NOMO-1 (cell line): ENCODE measurements at regions not wholly inside any gene's neighbourhood (a gene's known extent, or its start where the extent isn't known, plus 50 kb on each side); places are given as distances from the start of the nearest gene placed in this dataset.
"Not testable (repeated sequence)": the region's sequence is repeated elsewhere in the genome, so short reads cannot be mapped to it uniquely, and the experiment has no call there.

Source experiments
- DNase-seq, 2 experiments: peaks; one replicate each; lab custom pipeline; 2025; ENCODE audit not compliant: unreplicated experiment in 2 of 2; lab: John Stamatoyannopoulos, UW

- DNase-seq, result not testable (repeated sequence)
Observed at GRCh38 chr17:20633268-20634059, 53.9 kb downstream of the CDRT15L2 start.

GRCh38 chr17:20640147-20640546 is 60.6 kb downstream of the CDRT15L2 start:
- not testable (repeated sequence) for DNase-seq

GRCh38 chr17:20646661-20647272 is 67.2 kb downstream of the CDRT15L2 start:
- DNase-seq, result peak in 1 of 2 experiments; percentile 20

GRCh38 chr17:20649097-20649767 is 69.7 kb downstream of the CDRT15L2 start:
- DNase-seq, result peak; percentile 62 to 86

- DNase-seq, result peak; percentile 8 to 60
Observed at GRCh38 chr17:20651022-20651421, 71.5 kb downstream of the CDRT15L2 start.

- DNase-seq, result not testable (repeated sequence)
Observed at GRCh38 chr17:20651736-20652135, 72.2 kb downstream of the CDRT15L2 start.

DNA sequence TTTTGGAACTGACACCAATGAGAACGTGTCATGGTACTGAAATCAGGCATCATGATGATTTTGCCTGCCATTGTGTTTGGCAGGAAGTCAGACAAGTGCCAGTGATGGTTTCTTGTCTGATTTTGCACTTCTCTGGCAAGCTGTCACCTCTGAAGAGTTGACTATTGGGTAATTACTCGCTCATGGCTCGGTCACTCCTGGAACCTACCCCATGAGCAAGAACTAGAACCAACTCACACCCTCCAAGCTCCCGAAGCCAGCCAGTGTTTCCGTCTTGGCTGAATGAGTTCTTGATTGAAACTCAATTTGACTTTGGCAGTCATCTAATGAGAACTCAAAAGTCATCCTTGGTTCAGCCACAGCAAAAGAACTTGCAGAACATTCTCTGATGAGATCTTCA is 73.9 kb downstream of the CDRT15L2 start:
- DNase-seq, result not testable (repeated sequence)

DNA sequence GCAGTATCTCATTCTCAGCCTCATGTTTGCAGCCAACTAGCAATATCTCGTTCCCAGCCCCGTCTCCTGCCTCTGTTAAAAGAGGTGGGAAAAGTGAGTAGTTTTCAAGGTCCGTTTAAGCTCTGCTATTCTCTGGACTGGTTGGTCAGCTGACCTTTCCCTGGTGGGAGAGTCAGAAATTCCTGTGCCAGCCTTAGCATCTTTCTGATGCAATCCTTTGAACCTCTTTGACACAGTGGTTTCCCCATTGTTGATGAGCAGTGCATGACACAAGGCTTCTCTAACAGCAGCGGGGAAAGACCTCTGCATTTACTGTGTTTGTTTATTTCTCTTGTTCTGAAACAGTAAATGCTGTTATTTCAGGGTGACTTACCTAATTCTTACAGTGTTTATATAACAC is 74.6 kb downstream of the CDRT15L2 start:
- not testable (repeated sequence) for DNase-seq

GRCh38 chr17:20654575-20654974 is 75.1 kb downstream of the CDRT15L2 start:
- not testable (repeated sequence) for DNase-seq

- not testable (repeated sequence) for DNase-seq
Observed at GRCh38 chr17:20665103-20665955, 85.8 kb downstream of the CDRT15L2 start.

GRCh38 chr17:20666689-20667088 is 87.2 kb downstream of the CDRT15L2 start:
- DNase-seq, result not testable (repeated sequence)

DNA sequence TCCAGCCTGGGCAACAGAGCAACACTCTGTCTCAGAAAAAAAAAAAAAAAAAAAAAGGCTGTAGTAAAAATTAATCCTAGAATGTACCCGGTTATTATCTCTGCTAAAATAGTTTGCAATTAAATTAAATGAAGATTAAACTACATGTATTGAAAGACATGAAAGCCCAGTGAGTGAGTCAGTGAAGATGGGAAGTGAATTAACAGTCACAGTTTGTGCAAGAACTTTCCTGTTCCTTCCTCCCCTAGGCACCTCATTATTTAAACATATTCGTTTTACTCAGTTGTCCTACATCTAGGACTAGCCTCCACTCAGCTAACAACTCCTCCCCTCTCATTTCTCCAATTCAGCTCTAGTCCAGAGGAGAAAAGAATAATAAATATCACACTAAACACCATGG is 88.2 kb downstream of the CDRT15L2 start:
- DNase-seq, result peak in 1 of 2 experiments; percentile 27

GRCh38 chr17:20668316-20668715 is 88.8 kb downstream of the CDRT15L2 start:
- DNase-seq, result not testable (repeated sequence)

- DNase-seq, result not testable (repeated sequence)
Observed at GRCh38 chr17:20668868-20669267, 89.3 kb downstream of the CDRT15L2 start.

DNA sequence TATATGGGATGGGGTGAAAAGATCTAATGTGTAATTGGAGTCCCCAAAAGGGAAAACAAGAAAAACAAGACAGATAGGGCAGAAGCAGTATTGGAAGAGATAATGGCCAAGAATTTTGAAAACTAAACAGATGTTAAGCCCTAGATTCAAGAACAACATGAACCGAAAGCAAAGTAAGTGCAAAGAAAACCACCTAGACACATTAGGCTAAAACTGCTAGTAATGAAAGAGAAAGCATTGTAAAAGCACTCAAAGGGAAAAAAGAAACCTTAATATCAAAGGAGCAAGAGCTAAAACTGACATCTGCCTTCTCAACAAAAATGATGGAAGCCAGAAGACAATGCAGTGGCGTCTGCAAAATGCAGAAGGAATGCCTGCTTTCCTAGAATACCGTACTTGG is 91.0 kb downstream of the CDRT15L2 start:
- DNase-seq, result not testable (repeated sequence)

DNA sequence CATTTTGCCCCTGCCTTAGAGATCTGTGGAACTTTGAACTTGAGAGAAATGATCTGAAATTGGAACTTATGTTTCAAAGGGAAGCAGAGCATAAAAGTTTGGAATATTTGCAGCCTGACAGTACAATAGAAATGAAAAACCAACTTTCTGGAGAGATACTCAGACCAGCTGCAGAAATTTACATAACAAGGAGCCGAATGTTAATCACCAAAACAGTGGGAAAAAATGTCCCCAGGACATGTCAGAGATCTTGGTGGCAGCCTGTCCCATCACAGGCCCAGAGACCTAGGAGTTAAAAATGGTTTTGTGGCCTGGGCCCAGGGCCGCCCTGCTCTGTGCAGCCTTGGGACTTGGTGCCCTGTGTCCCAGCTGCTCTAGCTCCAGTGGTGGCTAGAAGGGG is 94.8 kb downstream of the CDRT15L2 start:
- not testable (repeated sequence) for DNase-seq

DNA sequence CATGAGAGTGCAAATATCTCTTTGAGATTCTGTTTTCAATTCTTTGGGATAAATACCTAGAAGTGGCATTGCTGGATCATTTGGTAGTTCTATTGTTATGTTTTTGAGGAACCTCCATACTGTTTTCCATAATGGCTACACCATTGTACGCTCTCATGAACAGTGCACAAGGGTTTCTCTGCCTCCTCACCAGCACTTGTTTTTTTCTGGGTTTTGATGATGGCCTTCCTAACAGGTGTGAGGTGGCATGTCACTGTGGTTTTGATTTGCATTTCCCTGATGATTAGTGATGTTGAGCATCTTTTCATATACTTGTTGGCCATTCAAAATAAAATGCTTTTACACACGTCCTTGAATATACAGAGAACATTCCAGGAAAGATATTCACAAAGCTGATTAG is 96.2 kb downstream of the CDRT15L2 start:
- DNase-seq, result not testable (repeated sequence)

DNA sequence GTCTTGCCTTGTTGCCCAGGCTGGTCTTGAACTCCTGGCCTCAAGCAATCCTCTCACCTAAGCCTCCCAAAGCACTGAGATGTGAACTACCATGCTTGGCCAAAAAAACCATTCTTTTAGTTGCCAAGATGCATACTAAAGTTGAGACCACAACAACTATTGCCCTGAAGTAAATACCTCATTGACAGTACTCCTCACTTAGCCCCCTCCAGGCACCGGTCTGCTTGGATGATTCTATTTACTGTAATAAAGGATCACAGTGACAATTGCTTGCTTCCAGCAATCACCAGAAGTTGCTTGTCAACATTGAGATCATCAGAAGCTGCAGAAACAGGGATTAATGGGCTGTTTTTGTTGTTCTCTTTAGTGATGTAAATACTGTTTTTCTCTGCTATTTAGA is 97.1 kb downstream of the CDRT15L2 start:
- not testable (repeated sequence) for DNase-seq

DNA sequence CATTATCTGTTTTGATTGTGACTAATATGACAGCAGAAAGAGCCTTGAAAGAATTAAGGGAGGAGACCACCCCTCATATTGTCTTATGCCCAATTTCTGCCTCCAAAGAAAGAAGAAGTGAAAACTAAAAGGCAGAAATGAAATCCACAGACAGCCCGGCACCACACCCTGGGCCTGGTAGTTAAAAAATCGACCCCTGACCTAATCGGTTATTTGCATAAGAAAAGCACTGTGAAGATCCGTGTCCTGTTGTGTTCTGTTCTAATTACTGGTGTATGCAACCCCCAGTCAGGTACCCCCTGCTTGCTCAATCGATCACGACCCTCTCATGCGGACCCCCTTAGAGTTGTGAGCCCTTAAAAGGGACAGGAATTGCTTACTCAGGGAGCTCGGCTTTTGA is 97.9 kb downstream of the CDRT15L2 start:
- peak in 1 of 2 experiments; percentile 11 for DNase-seq

DNA sequence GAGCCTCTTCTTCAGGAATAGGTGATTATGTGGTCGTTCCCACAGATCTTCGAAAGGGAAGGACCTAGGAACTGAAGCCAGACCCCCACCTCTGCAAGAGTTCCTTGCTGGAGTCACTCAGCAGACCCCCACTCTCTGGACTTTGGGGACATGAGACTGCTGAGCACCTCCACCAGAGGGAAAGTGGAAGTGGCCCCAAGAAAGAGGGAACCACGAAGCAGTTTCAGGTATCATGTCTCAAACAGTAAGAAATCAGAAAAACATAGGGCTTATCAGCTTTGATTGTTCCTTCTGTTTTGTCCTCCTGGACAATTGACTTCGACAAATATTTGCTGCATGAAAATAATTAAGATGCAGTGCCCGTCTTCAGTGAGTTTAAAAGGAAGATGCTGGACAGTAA is 98.9 kb downstream of the CDRT15L2 start:
- DNase-seq, result not testable (repeated sequence)
